ENCODE measurements at regions not wholly inside any gene's neighbourhood (a gene's known extent, or its start where the extent isn't known, plus 50 kb on each side); places are given as distances from the start of the nearest gene placed in this dataset.

DNA sequence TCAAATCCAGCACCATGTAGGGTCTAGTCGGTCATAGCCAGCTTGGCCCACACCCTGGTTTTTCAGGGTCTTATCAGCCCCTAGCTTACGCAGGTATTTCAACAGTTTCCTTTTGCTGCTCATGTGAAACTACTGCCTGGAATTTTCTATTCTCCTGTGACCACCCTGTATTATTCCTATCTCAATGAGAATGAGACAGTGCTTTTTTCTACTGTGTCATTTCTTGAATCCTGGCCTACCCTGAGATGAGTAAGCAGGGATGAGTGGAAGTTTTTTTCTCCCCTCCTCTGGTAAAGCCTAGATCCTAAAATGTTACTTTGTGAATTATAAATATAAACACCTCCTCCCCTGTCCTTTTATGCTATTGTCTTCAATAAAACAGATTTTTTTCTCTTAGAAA lies 62.7 kb upstream of the ARID2 start:
- DNase-seq (ENCODE audit: low read depth, low spot score) = no peak
- ChIA-PET CTCF (no interaction called here), POLR2A (no interaction called here)
- TF ChIP-seq, protein P1, sequence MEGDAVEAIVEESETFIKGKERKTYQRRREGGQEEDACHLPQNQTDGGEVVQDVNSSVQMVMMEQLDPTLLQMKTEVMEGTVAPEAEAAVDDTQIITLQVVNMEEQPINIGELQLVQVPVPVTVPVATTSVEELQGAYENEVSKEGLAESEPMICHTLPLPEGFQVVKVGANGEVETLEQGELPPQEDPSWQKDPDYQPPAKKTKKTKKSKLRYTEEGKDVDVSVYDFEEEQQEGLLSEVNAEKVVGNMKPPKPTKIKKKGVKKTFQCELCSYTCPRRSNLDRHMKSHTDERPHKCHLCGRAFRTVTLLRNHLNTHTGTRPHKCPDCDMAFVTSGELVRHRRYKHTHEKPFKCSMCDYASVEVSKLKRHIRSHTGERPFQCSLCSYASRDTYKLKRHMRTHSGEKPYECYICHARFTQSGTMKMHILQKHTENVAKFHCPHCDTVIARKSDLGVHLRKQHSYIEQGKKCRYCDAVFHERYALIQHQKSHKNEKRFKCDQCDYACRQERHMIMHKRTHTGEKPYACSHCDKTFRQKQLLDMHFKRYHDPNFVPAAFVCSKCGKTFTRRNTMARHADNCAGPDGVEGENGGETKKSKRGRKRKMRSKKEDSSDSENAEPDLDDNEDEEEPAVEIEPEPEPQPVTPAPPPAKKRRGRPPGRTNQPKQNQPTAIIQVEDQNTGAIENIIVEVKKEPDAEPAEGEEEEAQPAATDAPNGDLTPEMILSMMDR (IDR thresholded peaks at IDR 0.05; ENCODE audit: insufficient read depth, low read length, missing control alignments) = no peak
- H3K4me3 ChIP-seq (ENCODE audit: low read depth, low read length) = no peak overlapping the region

DNA sequence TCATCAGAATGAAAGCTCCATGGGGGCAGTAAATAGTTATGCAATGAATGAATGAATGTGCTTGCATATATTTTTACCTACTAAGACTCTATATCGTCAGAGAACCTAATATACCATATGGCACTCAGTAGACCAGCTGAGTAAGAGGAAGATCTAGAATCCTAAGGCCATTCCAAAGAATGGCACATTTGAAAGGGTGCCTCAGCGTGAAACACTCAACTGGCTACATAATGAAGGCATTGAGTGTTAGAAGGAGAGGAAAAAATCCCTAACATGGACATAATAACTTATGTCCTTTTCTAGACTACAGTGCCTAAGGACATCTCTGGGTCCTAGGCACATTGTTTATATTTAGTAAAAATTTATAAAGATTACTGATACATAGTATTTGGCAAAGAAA lies 61.7 kb upstream of the ARID2 start:
- TF ChIP-seq, protein P1 (IDR thresholded peaks at IDR 0.05; ENCODE audit: insufficient read depth, low read length, missing control alignments) = no peak
- ChIA-PET POLR2A (no interaction called here), CTCF (no interaction called here)
- DNase-seq (ENCODE audit: low read depth, low spot score) = no peak
- no peak overlapping the region for H3K4me3 ChIP-seq (ENCODE audit: low read depth, low read length)

- ChIA-PET CTCF (no interaction called here), POLR2A (no interaction called here)
- H3K4me3 ChIP-seq (ENCODE audit: low read depth, low read length) = no peak overlapping the region
- no peak for DNase-seq (ENCODE audit: low read depth, low spot score)
- TF ChIP-seq, protein P1 (IDR thresholded peaks at IDR 0.05; ENCODE audit: insufficient read depth, low read length, missing control alignments) = no peak
Measured at GRCh38 chr12:45668641-45669040, 60.9 kb upstream of the ARID2 start.

- H3K4me3 ChIP-seq (ENCODE audit: low read depth, low read length) = no peak overlapping the region
- TF ChIP-seq, protein P1 (IDR thresholded peaks at IDR 0.05; ENCODE audit: insufficient read depth, low read length, missing control alignments) = no peak
- ChIA-PET POLR2A (no interaction called here), CTCF (no interaction called here)
- DNase-seq (ENCODE audit: low read depth, low spot score) = no peak
Measured at GRCh38 chr12:45669093-45669492, 60.4 kb upstream of the ARID2 start.

DNA sequence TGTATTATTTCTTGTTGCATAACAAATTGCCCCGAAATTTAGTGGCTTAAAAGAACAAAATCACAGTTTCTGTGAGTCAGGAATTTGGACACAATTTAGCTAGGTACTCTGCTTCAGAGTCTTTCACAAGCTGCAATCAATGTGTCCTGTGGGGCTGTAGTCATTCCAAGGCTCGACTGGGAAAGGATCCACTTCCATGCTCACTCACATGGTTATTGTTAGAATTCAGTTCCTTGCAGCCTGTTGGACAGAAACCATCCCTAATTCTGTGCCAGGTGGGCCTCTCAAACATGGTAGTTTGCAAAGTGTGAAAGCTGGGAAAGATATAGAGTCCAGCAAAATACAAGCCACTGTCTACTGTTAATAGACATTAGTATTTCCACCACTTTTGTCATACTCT lies 59.7 kb upstream of the ARID2 start:
- POLR2A ChIA-PET = no interaction called here
- DNase-seq (ENCODE audit: low read depth, low spot score) = no peak
- TF ChIP-seq, protein P1 (IDR thresholded peaks at IDR 0.05; ENCODE audit: insufficient read depth, low read length, missing control alignments) = no peak
- no peak overlapping the region for H3K4me3 ChIP-seq (ENCODE audit: low read depth, low read length)
- CTCF ChIA-PET = interaction anchor here (1.2 kb wide), 1 partner anchor 486 kb away, joined by 3 read pairs; no protein-coding TSS in a partner anchor

DNA sequence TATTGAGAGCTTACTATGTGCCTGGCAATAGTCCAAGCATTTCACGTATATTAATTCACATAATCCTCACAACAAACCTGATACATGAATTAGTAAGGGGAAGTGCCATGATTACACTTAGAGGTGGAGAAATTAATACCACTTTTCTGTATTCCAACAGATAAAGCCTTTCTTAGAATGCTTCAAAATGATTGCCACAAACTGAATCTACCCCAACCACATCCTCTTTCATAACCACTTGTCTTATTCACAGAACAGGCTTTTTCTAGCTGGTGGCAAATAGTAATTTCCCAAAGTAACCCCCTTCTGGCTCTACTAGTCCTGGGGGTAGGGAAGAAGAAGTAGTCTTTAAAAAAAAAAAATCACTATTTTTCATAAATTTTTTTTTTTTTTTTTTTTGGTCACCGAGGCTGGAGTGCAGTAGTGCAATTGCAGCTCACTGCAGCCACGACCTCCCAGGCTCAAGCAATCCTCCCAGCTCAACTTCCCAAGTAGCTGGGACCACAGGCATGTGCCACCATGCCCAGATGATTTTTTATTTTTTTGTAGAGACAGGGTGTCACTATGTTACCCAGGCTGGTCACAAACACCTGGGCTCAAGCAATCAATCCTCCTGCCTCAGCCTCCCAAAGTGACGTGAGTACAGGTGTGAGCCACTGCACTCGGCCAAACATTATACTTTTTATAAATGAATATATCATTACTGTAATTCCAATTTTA lies 59.0 kb upstream of the ARID2 start:
- CTCF ChIA-PET = interaction anchor here (1.2 kb wide), 1 partner anchor 486 kb away, joined by 3 read pairs; no protein-coding TSS in a partner anchor
- TF ChIP-seq, protein P1 (IDR thresholded peaks at IDR 0.05; ENCODE audit: insufficient read depth, low read length, missing control alignments) = no peak
- POLR2A ChIA-PET = no interaction called here
- DNase-seq (ENCODE audit: low read depth, low spot score) = no peak
- no peak overlapping the region for H3K4me3 ChIP-seq (ENCODE audit: low read depth, low read length)
